ENCODE measurements at regions not wholly inside any gene's neighbourhood (a gene's known extent, or its start where the extent isn't known, plus 50 kb on each side); places are given as distances from the start of the nearest gene placed in this dataset.

- Histone ChIP-seq H3K27me3 (ENCODE audit: low read length) (no peaks in the 10 kb centered on the region), H3K27ac (ENCODE audit: low read depth, low read length) (no peak overlapping the region), H3K9me2 (replicated peaks; ENCODE audit: insufficient read depth, low read length) (no peaks in the 10 kb centered on the region), H4K20me1 (ENCODE audit: low read depth, low read length) (no peaks in the 10 kb centered on the region), H3K9me3 (ENCODE audit: insufficient read depth, low read length) (no peaks in the 10 kb centered on the region), H3F3A (ENCODE audit: insufficient read depth) (no peaks in the 10 kb centered on the region), H3K4me3 (ENCODE audit: insufficient read depth, low read length, poor library complexity, severe bottlenecking) (no peak overlapping the region), H3K79me2 (ENCODE audit: insufficient read depth, low read length) (no peaks in the 10 kb centered on the region), H2AFZ (ENCODE audit: low read depth, low read length, severe bottlenecking) (no peak overlapping the region), H3K36me3 (ENCODE audit: low read length) (no peaks in the 10 kb centered on the region), H3K9ac (ENCODE audit: low read length) (no peak overlapping the region), H3K4me2 (ENCODE audit: low read depth, low read length, poor library complexity, severe bottlenecking) (no peak overlapping the region)
- no peak for TF ChIP-seq CTCF (IDR thresholded peaks at IDR 0.05; ENCODE audit: insufficient read depth, low read length, poor library complexity, severe bottlenecking)
- no peak for TF ChIP-seq EZH2phosphoT487 (conservative IDR thresholded peaks at IDR 0.05; ENCODE audit: low read length)
Observed at GRCh38 chr10:64753516-64753915, 1232.3 kb downstream of the REEP3 start.

DNA sequence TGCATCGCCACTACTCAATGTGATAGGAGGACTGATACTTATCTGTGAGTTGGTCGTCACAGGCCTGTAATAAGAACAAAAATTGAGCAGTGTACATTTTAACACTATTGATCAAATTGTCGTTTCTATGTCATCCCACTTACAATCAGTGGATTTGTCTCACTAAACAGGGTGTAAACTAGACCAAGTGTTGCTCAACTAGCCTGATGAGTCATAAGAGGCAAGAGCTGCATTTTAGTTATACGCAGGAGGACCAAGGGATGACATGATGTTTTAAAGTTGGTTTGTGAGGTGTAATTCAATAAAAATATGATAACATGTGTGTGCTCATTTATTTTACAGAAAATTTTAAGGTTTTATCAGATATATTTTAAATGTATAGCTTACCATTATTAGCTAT lies 1239.2 kb downstream of the REEP3 start:
- Histone ChIP-seq H3K9me3 (ENCODE audit: insufficient read depth, low read length) (no peaks in the 10 kb centered on the region), H3F3A (ENCODE audit: insufficient read depth) (no peaks in the 10 kb centered on the region)

DNA sequence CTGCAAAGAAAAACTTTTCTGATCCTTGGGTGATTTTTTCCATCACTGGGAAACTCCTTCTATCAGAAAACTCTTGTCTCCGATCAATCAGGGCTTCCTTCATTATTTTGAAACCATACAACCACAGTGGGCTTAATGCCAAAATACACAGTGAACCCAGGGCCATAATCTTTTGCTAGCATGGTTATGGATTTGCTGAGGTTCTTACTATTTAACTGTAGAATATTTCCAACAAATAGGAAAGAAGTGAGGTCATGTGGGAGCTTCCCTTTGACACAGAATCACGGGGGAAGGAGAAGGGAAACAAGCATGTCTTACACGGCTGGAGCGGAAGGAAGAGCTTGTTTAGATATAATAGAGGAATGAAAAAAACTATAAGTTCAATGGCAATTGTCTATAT lies 1241.7 kb downstream of the REEP3 start:
- H3K4me3 ChIP-seq (ENCODE audit: insufficient read depth, low read length, poor library complexity, severe bottlenecking), result no peak overlapping the region
- H3K9ac ChIP-seq (ENCODE audit: low read length), result no peak overlapping the region
- H3K9me2 ChIP-seq (replicated peaks; ENCODE audit: insufficient read depth, low read length), result no peaks in the 10 kb centered on the region
- no peak overlapping the region for H3K27ac ChIP-seq (ENCODE audit: low read depth, low read length)
- no peaks in the 10 kb centered on the region for H3K36me3 ChIP-seq (ENCODE audit: low read length)
- H2AFZ ChIP-seq (ENCODE audit: low read depth, low read length, severe bottlenecking), result no peak overlapping the region
- no peaks in the 10 kb centered on the region for H4K20me1 ChIP-seq (ENCODE audit: low read depth, low read length)
- no peaks in the 10 kb centered on the region for H3K79me2 ChIP-seq (ENCODE audit: insufficient read depth, low read length)
- H3K27me3 ChIP-seq (ENCODE audit: low read length), result no peaks in the 10 kb centered on the region
- no peak overlapping the region for H3K4me2 ChIP-seq (ENCODE audit: low read depth, low read length, poor library complexity, severe bottlenecking)
- no peaks in the 10 kb centered on the region for H3F3A ChIP-seq (ENCODE audit: insufficient read depth)
- TF ChIP-seq EZH2phosphoT487 (conservative IDR thresholded peaks at IDR 0.05; ENCODE audit: low read length) (no peak), CTCF (IDR thresholded peaks at IDR 0.05; ENCODE audit: insufficient read depth, low read length, poor library complexity, severe bottlenecking) (no peak)
- no peaks in the 10 kb centered on the region for H3K9me3 ChIP-seq (ENCODE audit: insufficient read depth, low read length)

More for the DNA sequence above, 1239.2 kb downstream of the REEP3 start:
- Histone ChIP-seq H3K27me3 (ENCODE audit: low read length) (no peaks in the 10 kb centered on the region), H3K9me2 (replicated peaks; ENCODE audit: insufficient read depth, low read length) (no peaks in the 10 kb centered on the region), H3K4me3 (ENCODE audit: insufficient read depth, low read length, poor library complexity, severe bottlenecking) (no peak overlapping the region), H3K36me3 (ENCODE audit: low read length) (no peaks in the 10 kb centered on the region), H3K9ac (ENCODE audit: low read length) (no peak overlapping the region), H3K79me2 (ENCODE audit: insufficient read depth, low read length) (no peaks in the 10 kb centered on the region), H4K20me1 (ENCODE audit: low read depth, low read length) (no peaks in the 10 kb centered on the region), H3K27ac (ENCODE audit: low read depth, low read length) (no peak overlapping the region), H2AFZ (ENCODE audit: low read depth, low read length, severe bottlenecking) (no peak overlapping the region), H3K4me2 (ENCODE audit: low read depth, low read length, poor library complexity, severe bottlenecking) (no peak overlapping the region)
- TF ChIP-seq EZH2phosphoT487 (conservative IDR thresholded peaks at IDR 0.05; ENCODE audit: low read length), result no peak
- TF ChIP-seq CTCF (IDR thresholded peaks at IDR 0.05; ENCODE audit: insufficient read depth, low read length, poor library complexity, severe bottlenecking), result no peak
